ENCODE measurements at regions not wholly inside any gene's neighbourhood (a gene's known extent, or its start where the extent isn't known, plus 50 kb on each side); places are given as distances from the start of the nearest gene placed in this dataset.

DNA sequence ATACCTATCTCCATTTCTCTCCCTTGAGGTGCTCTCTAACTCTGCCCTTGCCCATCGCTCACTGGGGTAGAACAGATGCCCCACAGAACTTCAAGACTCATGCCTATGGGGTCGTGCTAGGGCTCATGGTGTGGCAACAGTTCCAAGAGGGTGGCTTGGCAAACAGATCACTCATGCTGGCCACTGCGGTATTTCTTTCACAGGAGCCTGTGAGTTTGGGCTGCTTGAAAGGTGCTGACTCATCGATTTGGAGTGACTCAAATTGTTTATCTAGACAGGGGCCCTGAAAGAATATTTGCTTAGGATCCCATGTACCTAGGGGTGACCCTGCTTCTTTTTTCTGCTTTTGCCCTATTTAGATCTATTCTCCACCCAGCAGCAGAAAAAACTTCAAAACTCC is 69.9 kb downstream of the IRX5 start:
- TF ChIP-seq, protein P1, sequence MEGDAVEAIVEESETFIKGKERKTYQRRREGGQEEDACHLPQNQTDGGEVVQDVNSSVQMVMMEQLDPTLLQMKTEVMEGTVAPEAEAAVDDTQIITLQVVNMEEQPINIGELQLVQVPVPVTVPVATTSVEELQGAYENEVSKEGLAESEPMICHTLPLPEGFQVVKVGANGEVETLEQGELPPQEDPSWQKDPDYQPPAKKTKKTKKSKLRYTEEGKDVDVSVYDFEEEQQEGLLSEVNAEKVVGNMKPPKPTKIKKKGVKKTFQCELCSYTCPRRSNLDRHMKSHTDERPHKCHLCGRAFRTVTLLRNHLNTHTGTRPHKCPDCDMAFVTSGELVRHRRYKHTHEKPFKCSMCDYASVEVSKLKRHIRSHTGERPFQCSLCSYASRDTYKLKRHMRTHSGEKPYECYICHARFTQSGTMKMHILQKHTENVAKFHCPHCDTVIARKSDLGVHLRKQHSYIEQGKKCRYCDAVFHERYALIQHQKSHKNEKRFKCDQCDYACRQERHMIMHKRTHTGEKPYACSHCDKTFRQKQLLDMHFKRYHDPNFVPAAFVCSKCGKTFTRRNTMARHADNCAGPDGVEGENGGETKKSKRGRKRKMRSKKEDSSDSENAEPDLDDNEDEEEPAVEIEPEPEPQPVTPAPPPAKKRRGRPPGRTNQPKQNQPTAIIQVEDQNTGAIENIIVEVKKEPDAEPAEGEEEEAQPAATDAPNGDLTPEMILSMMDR (IDR thresholded peaks at IDR 0.05; ENCODE audit: unreplicated experiment), result no peak
- Mint-ChIP-seq H3K9me3 (ENCODE audit: low read depth, unreplicated experiment) (no peaks in the 10 kb centered on the region), H3K4me3 (ENCODE audit: low read depth, unreplicated experiment) (no peak overlapping the region), H3K27me3 (ENCODE audit: unreplicated experiment) (peaks cover 94% of the 10 kb centered on the region), H3K36me3 (ENCODE audit: insufficient read depth, unreplicated experiment) (no peaks in the 10 kb centered on the region), H3K4me1 (ENCODE audit: low read depth, unreplicated experiment) (no peaks in the 10 kb centered on the region), H3K27ac (ENCODE audit: unreplicated experiment) (no peak overlapping the region)
- no TSS peak for BruUV-seq (replicated peaks)
- no peak for DNase-seq
- CTCF ChIA-PET, result no interaction called here
- intact Hi-C loops (cut with micrococcal nuclease; ENCODE audit: unreplicated experiment), result no loop called here

DNA sequence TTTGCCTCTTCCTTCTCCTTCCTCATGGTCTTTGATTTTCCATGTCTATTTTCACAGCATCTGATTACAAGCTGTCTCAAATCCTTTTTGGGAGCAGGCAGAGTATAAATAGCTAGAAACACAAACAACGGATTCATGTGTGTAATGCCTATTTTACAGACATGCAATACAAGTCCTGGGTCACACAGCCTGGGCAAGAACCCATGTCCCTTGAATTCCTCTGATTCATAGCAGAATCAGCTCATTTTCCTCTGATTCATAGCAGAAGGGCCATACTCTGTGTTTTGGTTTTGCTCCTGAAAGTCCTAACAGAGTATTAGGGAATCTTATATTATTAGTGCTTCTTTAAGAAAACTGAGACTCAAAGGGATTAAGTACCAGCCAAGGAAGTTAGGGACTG is 71.3 kb downstream of the IRX5 start:
- Mint-ChIP-seq H3K9me3 (ENCODE audit: low read depth, unreplicated experiment) (no peaks in the 10 kb centered on the region), H3K27ac (ENCODE audit: unreplicated experiment) (no peak overlapping the region), H3K36me3 (ENCODE audit: insufficient read depth, unreplicated experiment) (no peaks in the 10 kb centered on the region), H3K27me3 (ENCODE audit: unreplicated experiment) (peaks cover 94% of the 10 kb centered on the region), H3K4me1 (ENCODE audit: low read depth, unreplicated experiment) (no peaks in the 10 kb centered on the region), H3K4me3 (ENCODE audit: low read depth, unreplicated experiment) (no peak overlapping the region)
- BruUV-seq (replicated peaks), result no TSS peak
- intact Hi-C loops (cut with micrococcal nuclease; ENCODE audit: unreplicated experiment), result no loop called here
- DNase-seq, result no peak
- TF ChIP-seq, protein P1 (IDR thresholded peaks at IDR 0.05; ENCODE audit: unreplicated experiment), result no peak
- CTCF ChIA-PET, result no interaction called here

DNA sequence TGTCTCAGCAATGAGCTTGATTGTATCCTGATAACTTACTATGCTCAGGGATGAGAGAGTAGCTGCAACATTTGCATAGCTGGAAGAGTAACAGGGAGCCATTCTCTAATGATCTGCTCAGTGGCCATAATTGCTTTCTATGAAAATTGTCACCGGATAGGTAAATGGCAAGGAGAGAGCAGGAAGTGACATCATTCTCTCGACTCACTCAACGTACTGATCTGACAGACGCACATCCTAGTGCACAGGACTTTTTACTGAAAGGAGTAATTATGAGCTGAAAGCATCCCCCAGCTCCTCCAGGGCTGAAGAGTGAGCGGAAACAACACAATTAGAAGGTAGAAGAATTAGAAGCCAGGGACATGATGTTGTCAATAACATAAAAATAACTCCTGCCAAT is 71.8 kb downstream of the IRX5 start:
- BruUV-seq (replicated peaks), result no TSS peak
- CTCF ChIA-PET, result no interaction called here
- no peak for DNase-seq
- Mint-ChIP-seq H3K4me1 (ENCODE audit: low read depth, unreplicated experiment) (no peaks in the 10 kb centered on the region), H3K4me3 (ENCODE audit: low read depth, unreplicated experiment) (no peak overlapping the region), H3K36me3 (ENCODE audit: insufficient read depth, unreplicated experiment) (no peaks in the 10 kb centered on the region), H3K27ac (ENCODE audit: unreplicated experiment) (no peak overlapping the region), H3K27me3 (ENCODE audit: unreplicated experiment) (peaks cover 94% of the 10 kb centered on the region), H3K9me3 (ENCODE audit: low read depth, unreplicated experiment) (no peaks in the 10 kb centered on the region)
- TF ChIP-seq, protein P1 (IDR thresholded peaks at IDR 0.05; ENCODE audit: unreplicated experiment), result no peak
- intact Hi-C loops (cut with micrococcal nuclease; ENCODE audit: unreplicated experiment), result no loop called here

DNA sequence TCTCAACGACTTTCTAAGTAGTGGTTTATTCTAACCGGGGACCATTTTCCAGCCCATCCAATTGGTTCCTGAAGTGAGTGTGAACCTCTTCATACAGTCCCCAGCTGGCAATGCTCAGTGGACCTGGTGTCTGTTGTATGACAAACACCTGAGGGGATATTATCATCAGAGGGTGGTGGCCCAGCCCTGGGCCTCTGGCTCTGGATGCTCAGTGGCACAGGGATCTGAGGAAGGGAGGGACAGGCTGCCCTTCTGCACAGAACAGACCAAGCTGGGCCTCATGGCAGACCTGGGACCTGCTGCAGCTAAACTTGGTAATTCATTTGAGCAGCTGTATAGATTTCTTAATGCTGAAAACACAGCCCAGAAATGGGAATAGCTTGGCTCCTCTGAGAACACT is 72.6 kb downstream of the IRX5 start:
- Mint-ChIP-seq H3K27ac (ENCODE audit: unreplicated experiment) (no peak overlapping the region), H3K9me3 (ENCODE audit: low read depth, unreplicated experiment) (no peaks in the 10 kb centered on the region), H3K27me3 (ENCODE audit: unreplicated experiment) (peaks cover 94% of the 10 kb centered on the region), H3K4me1 (ENCODE audit: low read depth, unreplicated experiment) (no peaks in the 10 kb centered on the region), H3K4me3 (ENCODE audit: low read depth, unreplicated experiment) (no peak overlapping the region), H3K36me3 (ENCODE audit: insufficient read depth, unreplicated experiment) (no peaks in the 10 kb centered on the region)
- DNase-seq, result no peak
- intact Hi-C loops (cut with micrococcal nuclease; ENCODE audit: unreplicated experiment), result no loop called here
- TF ChIP-seq, protein P1 (IDR thresholded peaks at IDR 0.05; ENCODE audit: unreplicated experiment), result no peak
- CTCF ChIA-PET, result no interaction called here
- BruUV-seq (replicated peaks), result no TSS peak

DNA sequence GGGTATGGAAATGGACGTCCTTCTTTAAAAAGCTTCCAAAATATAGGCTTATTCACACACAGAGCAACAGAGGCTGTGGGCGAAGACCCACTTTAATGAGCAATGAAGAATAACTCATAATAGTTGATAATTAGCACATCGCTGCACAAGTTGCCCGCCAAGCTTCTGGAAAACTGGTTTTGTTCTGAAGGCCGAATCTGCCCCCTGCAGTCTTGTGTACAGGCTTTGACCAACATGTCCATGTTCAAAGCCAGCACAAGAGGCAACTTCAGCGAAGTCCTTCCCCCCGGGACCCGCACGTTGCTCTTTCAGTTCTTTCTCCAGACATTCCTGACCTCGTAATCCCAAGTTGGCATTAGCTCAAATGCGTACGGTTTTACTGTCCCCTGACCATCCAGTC is 73.3 kb downstream of the IRX5 start:
- Mint-ChIP-seq H3K4me3 (ENCODE audit: low read depth, unreplicated experiment) (no peak overlapping the region), H3K9me3 (ENCODE audit: low read depth, unreplicated experiment) (no peaks in the 10 kb centered on the region), H3K36me3 (ENCODE audit: insufficient read depth, unreplicated experiment) (no peaks in the 10 kb centered on the region), H3K27ac (ENCODE audit: unreplicated experiment) (no peak overlapping the region), H3K4me1 (ENCODE audit: low read depth, unreplicated experiment) (no peaks in the 10 kb centered on the region), H3K27me3 (ENCODE audit: unreplicated experiment) (peaks cover 92% of the 10 kb centered on the region)
- CTCF ChIA-PET, result no interaction called here
- TF ChIP-seq, protein P1 (IDR thresholded peaks at IDR 0.05; ENCODE audit: unreplicated experiment), result no peak
- BruUV-seq (replicated peaks), result no TSS peak
- no peak for DNase-seq
- intact Hi-C loops (cut with micrococcal nuclease; ENCODE audit: unreplicated experiment), result no loop called here
